ENCODE measurements at regions not wholly inside any gene's neighbourhood (a gene's known extent, or its start where the extent isn't known, plus 50 kb on each side); places are given as distances from the start of the nearest gene placed in this dataset.

DNA sequence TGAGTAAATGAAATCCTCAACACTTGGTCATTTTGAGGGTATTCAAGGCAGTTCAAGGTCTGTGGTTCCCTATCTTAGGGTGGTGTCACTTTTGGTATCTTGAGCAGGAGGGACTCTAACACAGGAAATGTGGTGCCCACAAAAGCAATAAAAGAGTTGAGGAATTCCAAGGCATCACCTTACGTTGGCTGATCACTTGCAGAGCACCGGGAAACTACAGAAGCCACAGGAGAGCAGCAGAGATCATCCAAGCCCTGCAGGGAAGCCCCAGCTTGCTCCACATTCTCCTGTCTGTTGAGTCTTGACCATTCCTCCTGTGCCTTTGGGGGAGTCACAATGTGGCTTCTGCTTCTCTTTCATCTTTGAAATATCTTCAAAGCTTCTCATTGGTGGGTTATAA, 565.8 kb upstream of the ADARB2 start:
- Mint-ChIP-seq H3K4me3 (no peak overlapping the region), H3K27ac (no peak overlapping the region), H3K9me3 (peaks cover 6 to 7% of the 10 kb centered on the region in 2 experiments; a peak in 4 of 5 replicates), H3K36me3 (ENCODE audit: insufficient read depth in 1 of 3, low read depth in 3 of 3) (peaks cover 0 to 6% (median 0%) of the 10 kb centered on the region in 3 experiments; a peak in 2 of 7 replicates), H3K27me3 (ENCODE audit: low read depth) (peaks cover 2% of the 10 kb centered on the region), H3K4me1 (peaks cover 4 to 7% of the 10 kb centered on the region in 2 experiments; a peak in 1 of 4 replicates)
- Histone ChIP-seq H3K4ac (ENCODE audit: low read depth, low read length) (no peak overlapping the region), H3K79me2 (ENCODE audit: insufficient read depth, low read length) (no peaks in the 10 kb centered on the region), H3T11ph (ENCODE audit: low read length) (no peak overlapping the region), H4K5ac (ENCODE audit: insufficient read length, low read depth, low read length) (no peak overlapping the region), H4K8ac (replicated peaks; ENCODE audit: insufficient read length, low read depth, low read length) (no peak overlapping the region), H3K9ac (ENCODE audit: extremely low read depth, insufficient read length, low read length) (no peak overlapping the region), H3K18ac (ENCODE audit: insufficient read length, low read depth, low read length) (no peak overlapping the region), H2AK5ac (ENCODE audit: insufficient read length, low read length) (no peak overlapping the region), H2AFZ (ENCODE audit: low read length) (no peak overlapping the region), H4K20me1 (ENCODE audit: control insufficient read depth, insufficient read depth, insufficient read length) (no peaks in the 10 kb centered on the region), H3K9me3 (ENCODE audit: control insufficient read depth, low read depth, low read length) (peaks cover 9% of the 10 kb centered on the region), H3K4me2 (ENCODE audit: insufficient read depth, insufficient read length, low read length) (no peak overlapping the region), H2BK5ac (ENCODE audit: insufficient read length, low read length) (no peak overlapping the region), H3K56ac (ENCODE audit: insufficient read length, low read depth, low read length) (no peak overlapping the region), H2BK15ac (ENCODE audit: low read depth, low read length) (no peak overlapping the region), H3K14ac (ENCODE audit: insufficient read depth, low read length) (no peak overlapping the region), H3K79me1 (ENCODE audit: insufficient read depth, low read depth, low read length, poor library complexity, severe bottlenecking) (no peaks in the 10 kb centered on the region), H2BK20ac (ENCODE audit: low read depth, low read length, poor library complexity, severe bottlenecking) (no peak overlapping the region), H3K27ac (ENCODE audit: insufficient read length, low read depth, low read length) (no peak overlapping the region), H3K4me1 (ENCODE audit: insufficient read depth, low read length) (no peaks in the 10 kb centered on the region), H2BK120ac (ENCODE audit: low read depth, low read length, poor library complexity, severe bottlenecking) (no peak overlapping the region), H2BK12ac (ENCODE audit: insufficient read length, low read depth, low read length) (no peak overlapping the region), H3K23ac (ENCODE audit: insufficient read length, low read depth, low read length) (no peak overlapping the region), H3K23me2 (ENCODE audit: insufficient read length, low read depth, low read length, poor library complexity, severe bottlenecking) (no peaks in the 10 kb centered on the region), H4K91ac (ENCODE audit: insufficient read length, low read depth, low read length) (no peak overlapping the region), H3K27me3 (ENCODE audit: insufficient read depth, low read length) (no peaks in the 10 kb centered on the region)
- TF ChIP-seq, protein P1, sequence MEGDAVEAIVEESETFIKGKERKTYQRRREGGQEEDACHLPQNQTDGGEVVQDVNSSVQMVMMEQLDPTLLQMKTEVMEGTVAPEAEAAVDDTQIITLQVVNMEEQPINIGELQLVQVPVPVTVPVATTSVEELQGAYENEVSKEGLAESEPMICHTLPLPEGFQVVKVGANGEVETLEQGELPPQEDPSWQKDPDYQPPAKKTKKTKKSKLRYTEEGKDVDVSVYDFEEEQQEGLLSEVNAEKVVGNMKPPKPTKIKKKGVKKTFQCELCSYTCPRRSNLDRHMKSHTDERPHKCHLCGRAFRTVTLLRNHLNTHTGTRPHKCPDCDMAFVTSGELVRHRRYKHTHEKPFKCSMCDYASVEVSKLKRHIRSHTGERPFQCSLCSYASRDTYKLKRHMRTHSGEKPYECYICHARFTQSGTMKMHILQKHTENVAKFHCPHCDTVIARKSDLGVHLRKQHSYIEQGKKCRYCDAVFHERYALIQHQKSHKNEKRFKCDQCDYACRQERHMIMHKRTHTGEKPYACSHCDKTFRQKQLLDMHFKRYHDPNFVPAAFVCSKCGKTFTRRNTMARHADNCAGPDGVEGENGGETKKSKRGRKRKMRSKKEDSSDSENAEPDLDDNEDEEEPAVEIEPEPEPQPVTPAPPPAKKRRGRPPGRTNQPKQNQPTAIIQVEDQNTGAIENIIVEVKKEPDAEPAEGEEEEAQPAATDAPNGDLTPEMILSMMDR (conservative IDR thresholded peaks at IDR 0.05), result no peak
- no CpG with 5 or more reads among the region's 2 CpGs for WGBS (ENCODE audit: extremely low coverage, insufficient read length, low lambda C conversion rate)
- no peak for DNase-seq
